K562 (cell line): ENCODE measurements at regions not wholly inside any gene's neighbourhood (a gene's known extent, or its start where the extent isn't known, plus 50 kb on each side); places are given as distances from the start of the nearest gene placed in this dataset.

Experiments used
- ATAC-seq: fragments of 200-7000 bp; cut with Tn5 transposase; 3 replicates; pipeline ENCODE4 v1.9.1; 2020; ENCODE audit warnings: moderate library complexity
- BruUV-seq: library from RNA; stranded (reverse); fragments of 400-500 nt; replicated peaks from 2 replicates; lab custom pipeline; 2021; lab: Mats Ljungman, UMichigan
- CTCF ChIA-PET: fragments of 300-600 bp; formaldehyde crosslinking; extraction: SDS; loops from one replicate; lab custom pipeline; 2021; ENCODE audit warnings: low intra/inter-chr PET ratio; lab: Yijun Ruan, JAX
- POLR2A ChIA-PET: fragments of 300-600, 350-650 bp; sonication (Branson Sonifier 250); formaldehyde crosslinking; extraction: SDS; loops from one replicate; lab custom pipeline; 2021; ENCODE audit warnings: antibody characterized with exemption, inconsistent platforms; lab: Yijun Ruan, JAX
- DNase-seq, 4 experiments: peaks; one replicate each; pipeline versions ENCODE4 v3.0.0 to v3.0.0-alpha.2; 2011 to 2018; ENCODE audit warnings: low spot score in 3 of 4, mixed read lengths in 3 of 4; ENCODE audit errors: extremely low read depth in 1 of 4
- FAIRE-seq: peaks from 2 replicates; lab custom pipeline; 2011; peaks lifted over from hg19 to GRCh38; lab: Jason Lieb, UNC
- H2AFZ ChIP-seq: 2 replicates; pipeline ENCODE4 v1.6.0; 2011; ENCODE audit warnings: low read depth, low read length, control low read depth, inconsistent platforms
- H3K27ac ChIP-seq: fragments of 200-600 bp; 3 replicates; pipeline ENCODE4 v1.8.0; 2011; ENCODE audit warnings: low read depth, mild to moderate bottlenecking, control low read depth, inconsistent platforms, low read length, moderate library complexity, mixed read lengths; ENCODE audit errors: extremely low read depth
- H3K27me3 ChIP-seq, 2 experiments: fragments of 300-600 bp in 1 of 2; 2 replicates in 1 of 2; 3 replicates in 1 of 2; pipeline versions ENCODE4 v1.6.0 to v1.8.0; 2011; ENCODE audit warnings: inconsistent platforms in 2 of 2, low read length in 2 of 2, mild to moderate bottlenecking in 1 of 2, mixed read lengths in 1 of 2, moderate library complexity in 1 of 2; ENCODE audit not compliant: control insufficient read depth in 2 of 2, insufficient read depth in 2 of 2
- H3K36me3 ChIP-seq: fragments of 300-600 bp; 3 replicates; pipeline ENCODE4 v1.8.0; 2011; ENCODE audit warnings: mild to moderate bottlenecking, low read length, inconsistent platforms; ENCODE audit not compliant: control insufficient read depth, insufficient read depth
- H3K4me1 ChIP-seq, 2 experiments: fragments of 200-600 bp in 1 of 2; replicated peaks in 1 of 2; 2 replicates in 1 of 2; 3 replicates in 1 of 2; pipeline versions ENCODE4 v1.5.1 to v1.8.0; 2011; ENCODE audit warnings: inconsistent platforms in 2 of 2, low read length in 2 of 2, mild to moderate bottlenecking in 1 of 2, mixed read lengths in 1 of 2, moderate library complexity in 1 of 2; ENCODE audit not compliant: control insufficient read depth in 2 of 2, insufficient read depth in 2 of 2
- H3K4me2 ChIP-seq: 2 replicates; pipeline ENCODE4 v1.6.1; 2011; ENCODE audit warnings: low read length, control low read depth, inconsistent platforms, mixed read lengths; ENCODE audit not compliant: insufficient read depth
- H3K4me3 ChIP-seq: fragments of 200-600 bp; sonication (generic), shearing (Covaris generic); 2 replicates; pipeline ENCODE4 v1.5.1; 2016; ENCODE audit warnings: control low read depth, inconsistent platforms
- H3K79me2 ChIP-seq: fragments of 200-600 bp; 3 replicates; pipeline ENCODE4 v1.8.0; 2011; ENCODE audit warnings: low read length, inconsistent platforms; ENCODE audit not compliant: control insufficient read depth, insufficient read depth
- H3K9ac ChIP-seq, 2 experiments: 2 replicates each; pipeline versions ENCODE4 v1.6.0 to v1.6.1; 2011; ENCODE audit warnings: low read depth in 2 of 2, low read length in 2 of 2, control low read depth in 1 of 2, inconsistent platforms in 1 of 2, mild to moderate bottlenecking in 1 of 2, mixed read lengths in 1 of 2; ENCODE audit not compliant: insufficient read depth in 1 of 2
- H3K9me1 ChIP-seq: one replicate; pipeline ENCODE4 v1.6.0; 2011; ENCODE audit warnings: inconsistent platforms, mild to moderate bottlenecking, low read length, moderate library complexity; ENCODE audit not compliant: control insufficient read depth, insufficient read depth
- H3K9me3 ChIP-seq: replicated peaks from 2 replicates; pipeline ENCODE4 v1.5.1; 2011; ENCODE audit warnings: low read depth, low read length, inconsistent platforms; ENCODE audit not compliant: control insufficient read depth, insufficient read depth
- H4K20me1 ChIP-seq: replicated peaks from 2 replicates; pipeline ENCODE4 v1.6.1; 2011; ENCODE audit warnings: low read length, inconsistent platforms, mixed read lengths; ENCODE audit not compliant: control insufficient read depth, insufficient read depth
- CC2D1A ChIP-seq: fragments of 450-650 bp; IDR thresholded peaks from 2 replicates; pipeline ENCODE4 v1.6.1; 2017; ENCODE audit warnings: mild to moderate bottlenecking
- CHD7 ChIP-seq: fragments of 200-600 bp; sonication (generic); IDR thresholded peaks from one replicate; pipeline ENCODE4 v1.6.1; 2012; ENCODE audit warnings: mild to moderate bottlenecking, low read depth, low read length, inconsistent platforms
- CREBBP ChIP-seq: IDR thresholded peaks from one replicate; pipeline ENCODE4 v1.6.1; 2012; ENCODE audit warnings: low read depth, mild to moderate bottlenecking, control low read depth, inconsistent platforms, low read length
- CTCF ChIP-seq, 3 experiments: IDR thresholded peaks in 2 of 3; conservative IDR thresholded peaks in 1 of 3; 2 replicates each; pipeline ENCODE4 v1.5.1; 2011 to 2012; ENCODE audit warnings: low read length in 3 of 3, mild to moderate bottlenecking in 3 of 3, control low read depth in 2 of 3, improper control_type of control experiment in 1 of 3, inconsistent platforms in 1 of 3, low read depth in 1 of 3, mixed read lengths in 1 of 3, moderate library complexity in 1 of 3; ENCODE audit not compliant: insufficient read depth in 2 of 3
- MECOM ChIP-seq: fragments of 250-450 bp; sonication (Bioruptor Pico); IDR thresholded peaks from 2 replicates; pipeline ENCODE4 v1.8.0; 2022; ENCODE audit warnings: inconsistent platforms
- MTA2 ChIP-seq: fragments of 450-650 bp; IDR thresholded peaks from 2 replicates; pipeline ENCODE4 v1.6.1; 2016; ENCODE audit warnings: low read depth
- MYC ChIP-seq, 2 experiments: fragments of 250-450 bp in 1 of 2; sonication (Bioruptor Pico) in 1 of 2; IDR thresholded peaks; 2 replicates each; pipeline versions ENCODE4 v1.5.1 to v1.6.1; 2012 to 2021; ENCODE audit warnings: low read depth in 2 of 2, borderline replicate concordance in 1 of 2, improper control_type of control experiment in 1 of 2, low read length in 1 of 2, mild to moderate bottlenecking in 1 of 2, moderate library complexity in 1 of 2
- WGBS: fragments of 100-300 bp; shearing (Covaris generic); methylation state at CpG from one replicate; pipeline ENCODE4 v1.1.6; 2016; ENCODE audit warnings: low coverage, mixed read lengths; ENCODE audit not compliant: insufficient coverage; ENCODE audit errors: missing lambda C conversion rate; 5-methylcytosine and 5-hydroxymethylcytosine counted together
- in situ Hi-C: fragments of 300-500 bp; cut with MboI; formaldehyde crosslinking; loops from 4 replicates; pipeline ENCODE4 v1.15.0; 2018; ENCODE audit warnings: inconsistent platforms, mixed read lengths
- intact Hi-C: fragments of 100-400 bp; cut with micrococcal nuclease; formaldehyde crosslinking; loops from 2 replicates; pipeline ENCODE4 v1.14.2; 2022

GRCh38 chr20:19956976-19957375, 60.2 kb upstream of the NAA20 start:
- Histone ChIP-seq H3K27ac (no peak overlapping the region), H3K79me2 (no peaks in the 10 kb centered on the region), H3K36me3 (no peaks in the 10 kb centered on the region), H4K20me1 (no peaks in the 10 kb centered on the region), H3K9me1 (no peaks in the 10 kb centered on the region), H3K9me3 (no peaks in the 10 kb centered on the region), H3K4me2 (no peak overlapping the region), H3K27me3 (peaks cover 0 to 13% of the 10 kb centered on the region in 2 experiments; a peak in 2 of 5 replicates), H3K4me3 (no peak overlapping the region), H2AFZ (no peak overlapping the region), H3K9ac (no peak overlapping the region), H3K4me1 (no peaks in the 10 kb centered on the region)
- TF ChIP-seq MECOM (no peak), CREBBP (no peak), MYC (IDR thresholded peaks at IDR 0.05; ENCODE audit: low read depth, low read length) (no peak), MYC (CRISPR knock-in tag; IDR thresholded peaks at IDR 0.05; ENCODE audit: borderline replicate concordance, low read depth) (no peak), CTCF (IDR thresholded peaks at IDR 0.05 in 2 of 3, conservative IDR thresholded peaks at IDR 0.05 in 1 of 3; ENCODE audit: insufficient read depth in 2 of 3, low read depth in 1 of 3, low read length in 3 of 3) (no peak), MTA2 (no peak), CHD7 (no peak), CC2D1A (no peak)
- in situ Hi-C loops: no loop called here
- DNase-seq: no peak
- no peak for FAIRE-seq
- CTCF ChIA-PET: no interaction called here
- intact Hi-C loops: no loop called here
- no peak for ATAC-seq
- 0% methylated on average over 4 of the region's 4 CpGs for WGBS
- POLR2A ChIA-PET: no interaction called here
- BruUV-seq: no TSS peak
